Natural killer cell treated with Interleukin-12 subunit alpha and Interleukin-12 subunit beta and Interleukin-15 and Interleukin-18, amount 100 ng/mL, for 72 hours (primary cell): ENCODE measurements at regions not wholly inside any gene's neighbourhood (a gene's known extent, or its start where the extent isn't known, plus 50 kb on each side); places are given as distances from the start of the nearest gene placed in this dataset.

Experiments used
- ATAC-seq, 2 donors: fragments of 150-1000 bp; cut with Tn5 transposase in 1 of 2; sonication (Bioruptor Pico), chemical (Tn5 transposase) in 1 of 2; 2 replicates each; pipeline ENCODE4 v1.10.0; 2021
- DNase-seq: peaks from one replicate; pipeline ENCODE4 v3.0.0; 2022; ENCODE audit warnings: low spot score
- H3K27ac Mint-ChIP-seq, 2 donors: 1 replicate in 1 of 2; 2 replicates in 1 of 2; pipeline ENCODE4 v1.8.0; 2022; ENCODE audit warnings: mixed read lengths in 2 of 2, mild to moderate bottlenecking in 1 of 2, moderate library complexity in 1 of 2
- H3K27me3 Mint-ChIP-seq, 2 donors: 1 replicate in 1 of 2; 2 replicates in 1 of 2; pipeline ENCODE4 v1.8.0; 2022; ENCODE audit warnings: mixed read lengths in 2 of 2
- H3K36me3 Mint-ChIP-seq: one replicate; pipeline ENCODE4 v1.8.0; 2022; ENCODE audit warnings: mixed read lengths
- H3K4me1 Mint-ChIP-seq, 2 donors: 1 replicate in 1 of 2; 2 replicates in 1 of 2; pipeline ENCODE4 v1.8.0; 2022; ENCODE audit warnings: low read depth in 2 of 2, mixed read lengths in 2 of 2, mild to moderate bottlenecking in 1 of 2
- H3K4me3 Mint-ChIP-seq: one replicate; pipeline ENCODE4 v1.8.0; 2022; ENCODE audit warnings: mixed read lengths
- H3K9me3 Mint-ChIP-seq: 2 replicates; pipeline ENCODE4 v1.8.0; 2022; ENCODE audit warnings: mixed read lengths

GRCh38 chr2:19725392-19725791 lies 176.4 kb downstream of the TTC32 start:
- no peak overlapping the region for H3K27ac Mint-ChIP-seq
- DNase-seq (no peak), ATAC-seq (no peak)
- no peaks in the 10 kb centered on the region for H3K4me1 Mint-ChIP-seq
- no peak overlapping the region for H3K4me3 Mint-ChIP-seq
- no peaks in the 10 kb centered on the region for H3K9me3 Mint-ChIP-seq
- H3K36me3 Mint-ChIP-seq = no peaks in the 10 kb centered on the region
- no peaks in the 10 kb centered on the region for H3K27me3 Mint-ChIP-seq

- Mint-ChIP-seq H3K27me3 (no peaks in the 10 kb centered on the region), H3K4me1 (no peaks in the 10 kb centered on the region), H3K9me3 (no peaks in the 10 kb centered on the region), H3K36me3 (no peaks in the 10 kb centered on the region), H3K4me3 (no peak overlapping the region), H3K27ac (no peak overlapping the region)
- DNase-seq (no peak), ATAC-seq (no peak)
Observed at GRCh38 chr2:19723021-19723420, 178.8 kb downstream of the TTC32 start.

GRCh38 chr2:19722531-19722971 lies 179.2 kb downstream of the TTC32 start:
- Mint-ChIP-seq H3K4me3 (no peak overlapping the region), H3K4me1 (no peaks in the 10 kb centered on the region), H3K9me3 (no peaks in the 10 kb centered on the region), H3K36me3 (no peaks in the 10 kb centered on the region), H3K27ac (no peak overlapping the region), H3K27me3 (no peaks in the 10 kb centered on the region)
- ATAC-seq (no peak), DNase-seq (no peak)

- Mint-ChIP-seq H3K27ac (no peak overlapping the region), H3K4me1 (no peaks in the 10 kb centered on the region), H3K4me3 (no peak overlapping the region), H3K36me3 (no peaks in the 10 kb centered on the region), H3K27me3 (no peaks in the 10 kb centered on the region), H3K9me3 (no peaks in the 10 kb centered on the region)
- DNase-seq (no peak), ATAC-seq (no peak)
Observed at GRCh38 chr2:19720306-19720705, 181.5 kb downstream of the TTC32 start.

GRCh38 chr2:19719540-19719939 lies 182.2 kb downstream of the TTC32 start:
- no peak for ATAC-seq
- no peaks in the 10 kb centered on the region for H3K36me3 Mint-ChIP-seq
- H3K27ac Mint-ChIP-seq = no peak overlapping the region
- H3K4me1 Mint-ChIP-seq = no peaks in the 10 kb centered on the region
- no peak overlapping the region for H3K4me3 Mint-ChIP-seq
- no peaks in the 10 kb centered on the region for H3K27me3 Mint-ChIP-seq
- H3K9me3 Mint-ChIP-seq = no peaks in the 10 kb centered on the region
- no peak for DNase-seq

GRCh38 chr2:19717446-19717845 lies 184.3 kb downstream of the TTC32 start:
- DNase-seq (no peak), ATAC-seq (no peak)
- peaks cover 0 to 8% of the 10 kb centered on the region in 2 donors for H3K27me3 Mint-ChIP-seq
- no peak overlapping the region for H3K27ac Mint-ChIP-seq
- no peaks in the 10 kb centered on the region for H3K4me1 Mint-ChIP-seq
- H3K9me3 Mint-ChIP-seq = no peaks in the 10 kb centered on the region
- no peak overlapping the region for H3K4me3 Mint-ChIP-seq
- no peaks in the 10 kb centered on the region for H3K36me3 Mint-ChIP-seq

- Mint-ChIP-seq H3K4me1 (no peaks in the 10 kb centered on the region), H3K36me3 (no peaks in the 10 kb centered on the region), H3K27me3 (peaks cover 0 to 8% of the 10 kb centered on the region in 2 donors), H3K27ac (no peak overlapping the region), H3K9me3 (no peaks in the 10 kb centered on the region), H3K4me3 (no peak overlapping the region)
- ATAC-seq = no peak
- DNase-seq = no peak
Observed at GRCh38 chr2:19714926-19715325, 186.9 kb downstream of the TTC32 start.

GRCh38 chr2:19712850-19713249 lies 188.9 kb downstream of the TTC32 start:
- ATAC-seq = no peak
- H3K9me3 Mint-ChIP-seq = no peaks in the 10 kb centered on the region
- no peaks in the 10 kb centered on the region for H3K4me1 Mint-ChIP-seq
- no peak for DNase-seq
- H3K27ac Mint-ChIP-seq = no peak overlapping the region
- H3K4me3 Mint-ChIP-seq = no peak overlapping the region
- no peaks in the 10 kb centered on the region for H3K36me3 Mint-ChIP-seq
- H3K27me3 Mint-ChIP-seq = peaks cover 0 to 16% of the 10 kb centered on the region in 2 donors

GRCh38 chr2:19711470-19712372 lies 190.1 kb downstream of the TTC32 start:
- no peak for DNase-seq
- no peaks in the 10 kb centered on the region for H3K36me3 Mint-ChIP-seq
- no peaks in the 10 kb centered on the region for H3K9me3 Mint-ChIP-seq
- H3K4me1 Mint-ChIP-seq = no peaks in the 10 kb centered on the region
- no peak for ATAC-seq
- no peak overlapping the region for H3K4me3 Mint-ChIP-seq
- no peak overlapping the region for H3K27ac Mint-ChIP-seq
- H3K27me3 Mint-ChIP-seq = peaks cover 0 to 16% of the 10 kb centered on the region in 2 donors

- H3K9me3 Mint-ChIP-seq = no peaks in the 10 kb centered on the region
Observed at GRCh38 chr2:19710230-19710629, 191.6 kb downstream of the TTC32 start.

GRCh38 chr2:19709553-19709952 lies 192.2 kb downstream of the TTC32 start:
- H3K4me3 Mint-ChIP-seq = no peak overlapping the region
- DNase-seq = no peak
- H3K4me1 Mint-ChIP-seq = no peaks in the 10 kb centered on the region
- H3K9me3 Mint-ChIP-seq = no peaks in the 10 kb centered on the region
- ATAC-seq = no peak
- no peak overlapping the region for H3K27ac Mint-ChIP-seq
- peaks cover 0 to 16% of the 10 kb centered on the region in 2 donors for H3K27me3 Mint-ChIP-seq
- H3K36me3 Mint-ChIP-seq = no peaks in the 10 kb centered on the region

More at GRCh38 chr2:19710230-19710629, 191.6 kb downstream of the TTC32 start:
- H3K36me3 Mint-ChIP-seq = no peaks in the 10 kb centered on the region
- no peaks in the 10 kb centered on the region for H3K4me1 Mint-ChIP-seq
- no peak overlapping the region for H3K4me3 Mint-ChIP-seq
- ATAC-seq (no peak), DNase-seq (no peak)
- peaks cover 0 to 16% of the 10 kb centered on the region in 2 donors for H3K27me3 Mint-ChIP-seq
- H3K27ac Mint-ChIP-seq = no peak overlapping the region

GRCh38 chr2:19708776-19709175 lies 193.0 kb downstream of the TTC32 start:
- no peak for DNase-seq
- Mint-ChIP-seq H3K9me3 (no peaks in the 10 kb centered on the region), H3K27me3 (peaks cover 0 to 14% of the 10 kb centered on the region in 2 donors), H3K36me3 (no peaks in the 10 kb centered on the region), H3K4me1 (no peaks in the 10 kb centered on the region), H3K27ac (no peak overlapping the region), H3K4me3 (no peak overlapping the region)
- ATAC-seq = no peak

- no peaks in the 10 kb centered on the region for H3K36me3 Mint-ChIP-seq
Observed at GRCh38 chr2:19706332-19706731, 195.5 kb downstream of the TTC32 start.

GRCh38 chr2:19702267-19702666 lies 199.5 kb downstream of the TTC32 start:
- H3K9me3 Mint-ChIP-seq = peaks cover 4% of the 10 kb centered on the region

More at GRCh38 chr2:19706332-19706731, 195.5 kb downstream of the TTC32 start:
- no peak for DNase-seq
- peaks cover 0 to 8% of the 10 kb centered on the region in 2 donors for H3K27me3 Mint-ChIP-seq
- no peaks in the 10 kb centered on the region for H3K4me1 Mint-ChIP-seq
- no peak overlapping the region for H3K27ac Mint-ChIP-seq
- peaks cover 3% of the 10 kb centered on the region for H3K9me3 Mint-ChIP-seq
- ATAC-seq = no peak
- H3K4me3 Mint-ChIP-seq = no peak overlapping the region

More at GRCh38 chr2:19702267-19702666, 199.5 kb downstream of the TTC32 start:
- H3K27ac Mint-ChIP-seq = no peak overlapping the region
- H3K4me3 Mint-ChIP-seq = no peak overlapping the region
- no peak for ATAC-seq
- no peaks in the 10 kb centered on the region for H3K27me3 Mint-ChIP-seq
- no peak for DNase-seq
- no peaks in the 10 kb centered on the region for H3K36me3 Mint-ChIP-seq
- no peaks in the 10 kb centered on the region for H3K4me1 Mint-ChIP-seq
